Esophagus (tissue), 2 donors: ENCODE measurements at regions not wholly inside any gene's neighbourhood (a gene's known extent, or its start where the extent isn't known, plus 50 kb on each side); places are given as distances from the start of the nearest gene placed in this dataset.
A peak's percentile ranks its signal among the peaks of the same experiment; 100 is the strongest.

Experiments used
- H3K27ac ChIP-seq, 2 donors: one replicate each; pipeline ENCODE4 v1.5.1; 2013; ENCODE audit warnings: low read depth in 2 of 2, mild to moderate bottlenecking in 2 of 2, inconsistent platforms in 1 of 2, low read length in 1 of 2, moderate library complexity in 1 of 2
- H3K27me3 ChIP-seq, 2 donors: one replicate each; pipeline ENCODE4 v1.6.1; 2013; ENCODE audit warnings: low read length in 2 of 2, control low read depth in 1 of 2, mild to moderate bottlenecking in 1 of 2; ENCODE audit not compliant: insufficient read depth in 2 of 2, control insufficient read depth in 1 of 2
- H3K36me3 ChIP-seq, 2 donors: one replicate each; pipeline ENCODE4 v1.6.1; 2013; ENCODE audit warnings: low read length in 1 of 2; ENCODE audit not compliant: control insufficient read depth in 2 of 2, insufficient read depth in 2 of 2
- H3K4me1 ChIP-seq, 2 donors: one replicate each; pipeline ENCODE4 v1.6.1; 2013; ENCODE audit warnings: low read length in 1 of 2; ENCODE audit not compliant: control insufficient read depth in 2 of 2, insufficient read depth in 2 of 2
- H3K4me3 ChIP-seq, 2 donors: one replicate each; pipeline ENCODE4 v1.5.1; 2013; ENCODE audit warnings: low read length in 2 of 2, mild to moderate bottlenecking in 2 of 2, low read depth in 1 of 2, moderate library complexity in 1 of 2
- H3K9me3 ChIP-seq, 2 donors: one replicate each; pipeline ENCODE4 v1.6.1; 2013; ENCODE audit warnings: mild to moderate bottlenecking in 2 of 2, low read depth in 1 of 2, low read length in 1 of 2, moderate library complexity in 1 of 2; ENCODE audit not compliant: control insufficient read depth in 2 of 2, insufficient read depth in 1 of 2
- WGBS, 2 donors: extraction: QIAGEN DNeasy Blood & Tissue Kit; methylation state at CpG; one replicate each; pipeline ENCODE4 v1.1.7; 2013; 5-methylcytosine and 5-hydroxymethylcytosine counted together
- donor health status: healthy with polysubstance abuse.
- donor health status: Bipolar disorder and iron deficiency.

DNA sequence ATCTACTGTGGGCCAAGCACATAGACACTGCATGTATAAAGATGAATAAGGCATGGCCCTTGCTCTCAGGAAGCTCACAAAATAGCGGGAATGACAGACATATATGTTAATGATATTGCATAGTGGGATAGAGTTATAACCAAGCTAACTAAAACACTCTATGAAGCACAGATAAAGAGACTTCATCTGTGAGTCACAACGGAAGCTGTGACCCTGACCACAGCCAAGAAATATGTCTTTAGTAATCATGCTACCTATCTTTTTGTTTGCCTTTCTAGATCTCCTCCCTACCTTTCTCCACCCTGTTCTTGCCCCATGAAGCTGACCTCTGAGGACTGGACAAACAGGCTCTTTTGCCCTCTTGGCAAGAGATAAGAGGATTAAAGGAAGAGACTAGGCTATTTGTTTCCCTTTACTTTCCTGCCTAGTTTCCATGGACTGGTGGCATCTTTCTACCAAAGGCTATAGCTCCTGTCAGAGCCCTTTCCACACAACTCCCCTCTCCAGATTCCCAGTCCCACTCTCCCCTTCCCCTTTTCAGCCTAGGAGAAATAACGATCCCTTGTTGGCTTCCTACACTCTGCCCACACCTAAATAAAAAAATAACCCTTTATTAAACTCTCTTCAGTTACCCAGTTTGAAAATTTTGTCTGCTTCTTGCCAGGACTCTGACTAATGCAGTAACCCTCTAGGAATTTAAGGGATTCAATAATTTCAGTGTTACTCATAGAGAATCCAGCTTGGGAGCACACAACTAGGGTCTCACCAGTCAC lies 504.9 kb upstream of the MARCKS start:
- no peaks in the 10 kb centered on the region for H3K4me1 ChIP-seq
- peaks cover 0 to 2% of the 10 kb centered on the region in 2 donors for H3K27me3 ChIP-seq
- H3K9me3 ChIP-seq = no peaks in the 10 kb centered on the region
- H3K36me3 ChIP-seq = no peaks in the 10 kb centered on the region
- peak overlapping the region; percentile 3 to 17 for H3K27ac ChIP-seq
- H3K4me3 ChIP-seq = no peak overlapping the region
- 55 to 57% methylated on average over 3 of the region's 3 CpGs for WGBS, 2 donors

DNA sequence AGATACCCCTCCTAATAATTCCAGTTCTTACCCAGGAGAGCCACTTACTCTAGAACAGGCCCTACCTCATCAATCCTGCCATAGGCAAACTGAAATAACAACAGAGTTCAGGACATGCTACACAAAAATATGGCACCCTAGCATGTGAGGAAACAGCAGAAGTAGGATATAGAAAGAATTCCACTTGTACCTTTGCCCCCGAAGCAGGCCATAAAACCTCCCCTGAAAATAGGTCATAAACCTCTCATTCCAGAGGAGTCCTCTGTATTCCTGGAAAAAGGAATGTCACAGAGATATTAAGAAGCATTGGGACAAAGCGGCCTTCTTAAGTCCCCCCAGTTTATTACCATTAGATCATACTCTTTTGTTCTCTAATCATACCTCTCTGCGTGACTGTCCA lies 504.3 kb upstream of the MARCKS start:
- H3K27ac ChIP-seq = no peak overlapping the region
- 65 to 81% methylated on average over 3 of the region's 3 CpGs for WGBS, 2 donors
- H3K4me3 ChIP-seq = no peak overlapping the region
- H3K36me3 ChIP-seq = no peaks in the 10 kb centered on the region
- H3K4me1 ChIP-seq = no peaks in the 10 kb centered on the region
- H3K27me3 ChIP-seq = peaks cover 0 to 2% of the 10 kb centered on the region in 2 donors
- H3K9me3 ChIP-seq = no peaks in the 10 kb centered on the region

DNA sequence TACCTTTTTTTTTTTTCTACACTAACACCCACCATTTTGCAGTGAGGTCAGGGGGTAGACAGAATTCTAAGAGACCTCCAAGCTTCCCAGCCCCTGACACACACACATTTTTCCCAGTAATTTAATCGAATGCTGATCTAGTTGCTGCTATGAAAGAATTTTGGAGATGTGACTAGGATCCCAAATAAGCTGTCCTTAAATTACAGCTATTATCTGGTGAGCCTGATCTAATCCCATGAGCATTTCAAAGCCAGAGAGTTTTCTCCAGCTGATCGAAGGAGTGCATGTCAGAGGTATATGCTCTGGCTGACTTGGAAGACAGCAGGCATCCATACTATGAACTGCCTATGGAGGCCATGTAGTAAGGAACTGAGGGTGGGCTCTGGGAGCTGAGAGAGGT lies 503.8 kb upstream of the MARCKS start:
- Histone ChIP-seq H3K27me3 (peaks cover 0 to 2% of the 10 kb centered on the region in 2 donors), H3K9me3 (no peaks in the 10 kb centered on the region), H3K4me1 (no peaks in the 10 kb centered on the region), H3K4me3 (no peak overlapping the region), H3K27ac (no peak overlapping the region), H3K36me3 (no peaks in the 10 kb centered on the region)
- 74 to 78% methylated on average over 2 of the region's 2 CpGs for WGBS, 2 donors

DNA sequence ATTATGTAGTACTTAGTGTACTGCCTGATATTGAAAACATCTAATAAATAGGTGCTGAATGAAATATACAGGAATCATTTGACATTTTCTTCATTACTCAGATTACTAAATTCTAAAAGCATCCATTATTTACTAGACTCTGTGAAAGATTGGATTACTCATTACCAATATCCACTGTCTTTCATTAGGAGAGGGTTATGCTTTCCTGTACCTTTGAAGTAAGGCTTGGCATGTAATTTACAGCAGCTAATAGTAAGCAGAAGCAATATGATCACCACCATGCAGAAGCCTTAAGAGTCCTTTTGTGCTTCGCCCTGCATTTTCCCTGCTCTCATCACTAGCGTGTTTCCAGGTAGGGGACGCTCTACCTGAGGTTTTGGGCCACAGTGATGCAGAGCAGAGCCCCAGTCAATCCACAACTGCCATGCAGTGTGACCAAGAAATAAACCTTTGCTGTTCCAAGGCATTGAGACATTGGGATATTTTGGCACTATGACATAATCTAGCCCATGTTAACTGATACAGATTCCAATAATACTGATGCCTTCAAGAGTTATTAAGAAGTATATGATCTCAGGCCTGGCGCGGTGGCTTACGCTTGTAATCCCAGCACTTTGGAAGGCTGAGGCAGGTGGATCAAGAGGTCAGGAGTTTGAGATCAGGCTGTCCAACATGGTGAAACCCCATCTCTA lies 502.8 kb upstream of the MARCKS start:
- peaks cover 0 to 2% of the 10 kb centered on the region in 2 donors for H3K27me3 ChIP-seq
- WGBS, 2 donors = 86 to 88% methylated on average over 6 of the region's 6 CpGs
- H3K4me1 ChIP-seq = peaks cover 0 to under 1% of the 10 kb centered on the region in 2 donors
- H3K9me3 ChIP-seq = no peaks in the 10 kb centered on the region
- no peak overlapping the region for H3K27ac ChIP-seq
- no peaks in the 10 kb centered on the region for H3K36me3 ChIP-seq
- H3K4me3 ChIP-seq = no peak overlapping the region

DNA sequence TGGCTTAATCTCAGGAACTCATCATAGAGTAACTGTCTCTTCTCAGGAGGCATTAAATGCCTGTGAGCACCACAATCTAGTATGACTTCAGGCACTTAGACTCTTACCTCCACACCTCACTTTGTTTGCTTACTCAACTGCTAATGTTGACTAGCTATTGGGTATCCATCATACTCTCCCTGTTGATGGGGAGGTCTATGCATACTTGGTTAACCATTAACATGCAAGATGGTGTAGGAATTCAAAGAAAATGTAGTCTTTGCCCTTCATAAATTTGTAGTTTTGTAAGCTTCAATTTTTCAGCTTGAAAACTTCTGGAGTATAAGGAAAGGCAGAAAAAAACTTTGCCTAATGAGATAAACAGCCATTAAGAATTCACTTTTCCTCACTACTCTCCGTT lies 501.0 kb upstream of the MARCKS start:
- Histone ChIP-seq H3K27me3 (peaks cover 0 to 2% of the 10 kb centered on the region in 2 donors), H3K27ac (no peak overlapping the region), H3K4me3 (no peak overlapping the region), H3K4me1 (peaks cover 0 to 2% of the 10 kb centered on the region in 2 donors), H3K36me3 (no peaks in the 10 kb centered on the region), H3K9me3 (no peaks in the 10 kb centered on the region)
- 83 to 91% methylated on average over 1 of the region's 1 CpG for WGBS, 2 donors

DNA sequence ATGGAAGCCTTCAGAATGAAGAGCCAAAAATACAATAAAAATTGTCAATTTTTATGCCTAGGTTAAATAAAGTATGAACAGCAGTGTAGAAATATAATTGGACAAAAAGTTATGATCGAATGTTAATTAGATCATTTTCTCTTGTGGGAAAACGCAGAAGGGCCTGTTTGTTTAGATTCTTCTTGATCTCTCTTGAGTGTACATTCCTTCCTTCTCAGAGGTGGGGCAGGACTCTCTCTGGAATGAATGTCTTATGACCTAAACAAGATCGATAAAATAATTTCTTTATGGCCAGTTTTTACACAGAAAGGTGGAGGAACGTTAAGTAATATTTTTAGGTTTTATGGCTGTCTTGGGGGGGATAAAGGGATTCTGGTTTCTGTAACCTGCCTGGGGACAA lies 500.1 kb upstream of the MARCKS start:
- Histone ChIP-seq H3K36me3 (no peaks in the 10 kb centered on the region), H3K27ac (no peak overlapping the region), H3K4me3 (no peak overlapping the region), H3K4me1 (peaks cover 0 to 2% of the 10 kb centered on the region in 2 donors), H3K9me3 (no peaks in the 10 kb centered on the region), H3K27me3 (peaks cover 0 to 2% of the 10 kb centered on the region in 2 donors)
- 89% methylated on average over 4 of the region's 4 CpGs for WGBS, 2 donors

DNA sequence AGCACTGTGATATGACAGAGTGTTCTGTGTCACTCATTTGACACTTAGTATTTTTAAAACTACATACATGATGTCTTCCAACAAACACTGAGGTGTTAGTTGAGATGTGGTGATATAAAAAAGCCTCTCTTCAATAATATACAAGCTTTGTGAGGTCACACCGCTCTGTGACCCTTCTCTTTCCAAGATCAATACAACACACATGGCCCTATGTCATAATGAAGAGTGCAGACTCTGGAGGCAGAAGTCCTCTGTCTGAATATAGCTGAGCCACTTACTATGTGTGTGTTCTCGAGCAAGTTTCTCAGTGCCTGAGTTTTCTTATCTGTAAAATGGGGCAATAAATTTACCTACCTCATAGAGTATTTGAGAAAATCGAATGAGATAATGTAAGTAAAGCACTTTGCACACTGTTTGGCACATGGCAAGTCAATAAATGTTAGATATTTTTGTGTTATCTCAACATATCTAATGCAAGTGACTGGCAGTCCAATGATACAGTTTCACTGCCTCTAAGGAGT lies 499.0 kb upstream of the MARCKS start:
- 85 to 89% methylated on average over 3 of the region's 3 CpGs for WGBS, 2 donors
- H3K9me3 ChIP-seq = no peaks in the 10 kb centered on the region
- H3K27me3 ChIP-seq = peaks cover 0 to 2% of the 10 kb centered on the region in 2 donors
- H3K4me1 ChIP-seq = peaks cover 0 to 2% of the 10 kb centered on the region in 2 donors
- no peak overlapping the region for H3K4me3 ChIP-seq
- H3K36me3 ChIP-seq = no peaks in the 10 kb centered on the region
- no peak overlapping the region for H3K27ac ChIP-seq

DNA sequence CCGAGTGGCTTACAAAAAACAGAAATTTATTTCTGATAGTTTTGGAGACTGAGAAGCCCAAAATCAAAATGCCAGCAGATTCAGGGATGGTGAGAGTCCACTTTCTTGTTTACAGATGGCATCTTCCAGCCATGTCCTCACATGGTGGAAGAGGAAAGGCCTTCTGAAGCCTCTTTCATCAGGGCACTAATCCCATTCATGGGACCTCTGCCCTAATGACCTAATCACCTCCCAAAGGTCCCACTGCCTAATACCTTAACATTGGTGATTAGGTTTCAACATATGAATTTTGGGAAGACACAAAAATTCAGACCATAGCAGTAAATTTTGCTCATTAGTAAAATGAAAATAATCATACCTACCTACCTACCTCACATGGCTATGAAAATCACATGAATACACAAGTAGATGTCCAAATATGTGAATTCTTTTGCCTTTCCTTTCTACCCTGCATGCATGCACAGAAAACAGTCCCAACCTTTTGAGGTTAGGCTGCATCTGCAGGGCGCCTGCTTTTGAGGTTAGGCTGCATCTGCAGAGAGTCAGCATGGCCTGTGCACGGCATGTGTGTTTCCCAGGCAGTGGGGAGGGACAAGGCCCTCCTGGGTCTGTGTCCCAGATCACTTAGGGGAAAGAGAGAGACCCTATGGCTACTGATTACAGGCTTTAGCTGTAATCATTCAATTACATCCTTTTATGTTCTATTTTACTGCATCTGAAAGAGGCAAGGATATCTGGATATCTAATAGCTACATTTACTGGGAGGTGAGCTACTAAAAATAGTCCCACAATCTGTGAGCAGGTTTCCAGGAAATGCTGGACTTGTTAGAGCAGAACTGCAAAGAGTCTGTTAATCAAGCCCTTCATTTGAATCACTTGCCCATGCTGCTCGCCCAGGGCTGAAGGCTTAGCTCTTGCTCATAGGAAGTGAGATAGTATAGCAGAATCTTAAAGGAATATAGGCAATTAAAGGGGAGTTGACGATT lies 497.7 kb upstream of the MARCKS start:
- Histone ChIP-seq H3K27ac (no peak overlapping the region), H3K27me3 (peaks cover 0 to 2% of the 10 kb centered on the region in 2 donors), H3K4me3 (no peak overlapping the region), H3K4me1 (peaks cover 0 to 2% of the 10 kb centered on the region in 2 donors), H3K9me3 (no peaks in the 10 kb centered on the region), H3K36me3 (no peaks in the 10 kb centered on the region)
- 68% methylated on average over 5 of the region's 5 CpGs for WGBS, 2 donors

DNA sequence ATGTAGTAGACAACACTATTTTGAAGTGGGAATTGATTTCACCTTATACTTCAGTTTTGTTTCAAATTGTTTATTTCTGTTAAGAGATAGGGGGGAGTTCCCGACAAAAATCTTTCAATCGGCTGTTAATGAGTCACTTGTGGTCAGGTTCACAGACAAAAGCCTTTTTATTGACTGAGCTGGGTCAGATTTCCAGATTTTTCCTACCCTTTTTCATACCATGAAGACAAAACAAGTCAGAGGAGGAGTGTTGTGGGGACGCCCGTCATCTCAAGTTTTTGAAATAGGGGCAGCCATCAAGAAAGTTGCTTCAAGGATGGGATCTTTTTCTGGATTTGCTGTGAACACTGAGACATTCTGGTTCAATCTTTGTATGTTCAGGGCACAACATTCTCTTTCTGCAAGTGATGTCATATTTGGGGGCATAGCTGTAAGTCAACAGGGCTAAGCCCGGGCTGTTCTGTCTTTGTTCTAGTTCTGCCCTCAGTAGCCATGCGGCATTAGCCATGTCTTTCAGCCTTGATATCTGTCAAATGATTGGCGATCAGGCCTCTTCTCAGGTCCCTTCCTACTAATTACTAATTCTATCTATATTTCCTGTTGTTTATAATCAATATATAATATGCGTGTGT lies 496.0 kb upstream of the MARCKS start:
- Histone ChIP-seq H3K4me1 (peaks cover 0 to 2% of the 10 kb centered on the region in 2 donors), H3K4me3 (no peak overlapping the region), H3K36me3 (no peaks in the 10 kb centered on the region), H3K27me3 (peaks cover 0 to 2% of the 10 kb centered on the region in 2 donors), H3K9me3 (no peaks in the 10 kb centered on the region), H3K27ac (no peak overlapping the region)
- WGBS, 2 donors = 72 to 75% methylated on average over 8 of the region's 8 CpGs
